ENCODE measurements at regions not wholly inside any gene's neighbourhood (a gene's known extent, or its start where the extent isn't known, plus 50 kb on each side); places are given as distances from the start of the nearest gene placed in this dataset.

- no peaks in the 10 kb centered on the region for H3K9me3 Mint-ChIP-seq
- intact Hi-C loops (cut with micrococcal nuclease): loop anchor here (5.0 kb wide), 2 partner anchors 232 to 282 kb away; no protein-coding TSS in a partner anchor
- no peak for DNase-seq
- H3K27me3 Mint-ChIP-seq: no peaks in the 10 kb centered on the region
- no peak for TF ChIP-seq CTCF (IDR thresholded peaks at IDR 0.05)
- H3K36me3 Mint-ChIP-seq (ENCODE audit: low read depth): no peaks in the 10 kb centered on the region
- CTCF ChIA-PET: no interaction called here
- H3K4me3 Mint-ChIP-seq: no peak overlapping the region
- H3K27ac Mint-ChIP-seq: no peak overlapping the region
- no peaks in the 10 kb centered on the region for H3K4me1 Mint-ChIP-seq (ENCODE audit: low read depth)
- no peak for ATAC-seq
- POLR2A ChIA-PET: no interaction called here
Observed at GRCh38 chr18:54673936-54674335, 82.9 kb downstream of the DYNAP start.

- H3K4me3 Mint-ChIP-seq: no peak overlapping the region
- no peak overlapping the region for H3K27ac Mint-ChIP-seq
- peaks cover 2% of the 10 kb centered on the region for H3K4me1 Mint-ChIP-seq (ENCODE audit: low read depth)
- POLR2A ChIA-PET: no interaction called here
- ATAC-seq (no peak), DNase-seq (no peak)
- H3K36me3 Mint-ChIP-seq (ENCODE audit: low read depth): no peaks in the 10 kb centered on the region
- H3K9me3 Mint-ChIP-seq: no peaks in the 10 kb centered on the region
- no peak for TF ChIP-seq CTCF (IDR thresholded peaks at IDR 0.05)
- CTCF ChIA-PET: no interaction called here
- H3K27me3 Mint-ChIP-seq: no peaks in the 10 kb centered on the region
- intact Hi-C loops (cut with micrococcal nuclease): no loop called here
Observed at GRCh38 chr18:54675076-54675475, 84.0 kb downstream of the DYNAP start.

GRCh38 chr18:54679318-54680149 is 88.5 kb downstream of the DYNAP start:
- ChIA-PET POLR2A (interaction anchor here (0.5 kb wide), 1 partner anchor 442 kb away, joined by 4 read pairs; no protein-coding TSS in a partner anchor), CTCF (interaction anchor here (1.0 to 2.7 kb wide), 3 partner anchors 235 to 304 kb away, joined by 3 to 17 read pairs (median 4); no protein-coding TSS in a partner anchor)
- Mint-ChIP-seq H3K4me3 (no peak overlapping the region), H3K27me3 (no peaks in the 10 kb centered on the region), H3K9me3 (no peaks in the 10 kb centered on the region), H3K27ac (no peak overlapping the region), H3K36me3 (ENCODE audit: low read depth) (no peaks in the 10 kb centered on the region), H3K4me1 (ENCODE audit: low read depth) (peaks cover 2% of the 10 kb centered on the region)
- TF ChIP-seq CTCF (IDR thresholded peaks at IDR 0.05): peak; percentile 58
- DNase-seq: no peak
- intact Hi-C loops (cut with micrococcal nuclease): loop anchor here (5.0 kb wide), 1 partner anchor 303 kb away; no protein-coding TSS in a partner anchor
- peak; percentile 42 for ATAC-seq

GRCh38 chr18:54684784-54685183 is 93.7 kb downstream of the DYNAP start:
- TF ChIP-seq CTCF (IDR thresholded peaks at IDR 0.05): no peak
- CTCF ChIA-PET: no interaction called here
- no peaks in the 10 kb centered on the region for H3K9me3 Mint-ChIP-seq
- peaks cover 2% of the 10 kb centered on the region for H3K27me3 Mint-ChIP-seq
- no peak overlapping the region for H3K27ac Mint-ChIP-seq
- no peak overlapping the region for H3K4me3 Mint-ChIP-seq
- no peaks in the 10 kb centered on the region for H3K4me1 Mint-ChIP-seq (ENCODE audit: low read depth)
- no peak for ATAC-seq
- H3K36me3 Mint-ChIP-seq (ENCODE audit: low read depth): no peaks in the 10 kb centered on the region
- no peak for DNase-seq
- intact Hi-C loops (cut with micrococcal nuclease): loop anchor here (5.0 kb wide), 1 partner anchor 298 kb away; no protein-coding TSS in a partner anchor
- POLR2A ChIA-PET: no interaction called here

- Mint-ChIP-seq H3K4me3 (no peak overlapping the region), H3K4me1 (ENCODE audit: low read depth) (no peaks in the 10 kb centered on the region), H3K27me3 (peaks cover 2% of the 10 kb centered on the region), H3K36me3 (ENCODE audit: low read depth) (no peaks in the 10 kb centered on the region), H3K27ac (no peak overlapping the region), H3K9me3 (no peaks in the 10 kb centered on the region)
- DNase-seq (no peak), ATAC-seq (no peak)
- ChIA-PET CTCF (no interaction called here), POLR2A (no interaction called here)
- TF ChIP-seq CTCF (IDR thresholded peaks at IDR 0.05): no peak
- intact Hi-C loops (cut with micrococcal nuclease): no loop called here
Observed at GRCh38 chr18:54689319-54689718, 98.3 kb downstream of the DYNAP start.

Measured in activated CD8-positive, alpha-beta T cell treated with anti-CD3 and anti-CD28 coated beads for 36 hours (primary cell).